Hepatocyte (in vitro differentiated cells): ENCODE measurements at regions not wholly inside any gene's neighbourhood (a gene's known extent, or its start where the extent isn't known, plus 50 kb on each side); places are given as distances from the start of the nearest gene placed in this dataset.

Experiments
- DNase-seq: peaks from one replicate; pipeline ENCODE4 v3.0.0-alpha.2; 2016; ENCODE audit warnings: low spot score
- H2AFZ ChIP-seq: fragments of 200-600 bp; sonication (generic); 2 replicates; pipeline ENCODE4 v1.6.0; 2016; ENCODE audit warnings: antibody characterized with exemption, mild to moderate bottlenecking
- H3K27ac ChIP-seq: fragments of 200-600 bp; sonication (generic); 2 replicates; pipeline ENCODE4 v1.5.1; 2016; ENCODE audit warnings: mild to moderate bottlenecking
- H3K27me3 ChIP-seq: fragments of 200-600 bp; sonication (generic); 2 replicates; pipeline ENCODE4 v1.6.1; 2016
- H3K36me3 ChIP-seq: fragments of 200-600 bp; sonication (generic); replicated peaks from 2 replicates; pipeline ENCODE4 v1.5.1; 2016; ENCODE audit warnings: low read depth; ENCODE audit not compliant: insufficient read depth
- H3K4me1 ChIP-seq: fragments of 200-600 bp; sonication (generic); 2 replicates; pipeline ENCODE4 v1.5.1; 2016; ENCODE audit warnings: mild to moderate bottlenecking, moderate library complexity; ENCODE audit not compliant: insufficient read depth
- H3K4me2 ChIP-seq: fragments of 200-600 bp; sonication (generic); 2 replicates; pipeline ENCODE4 v1.6.0; 2016
- H3K4me3 ChIP-seq: fragments of 200-600 bp; sonication (generic); 2 replicates; pipeline ENCODE4 v1.5.1; 2016; ENCODE audit warnings: mild to moderate bottlenecking
- H3K79me2 ChIP-seq: fragments of 200-600 bp; sonication (generic); 2 replicates; pipeline ENCODE4 v1.6.0; 2017; ENCODE audit warnings: mild to moderate bottlenecking
- H3K9me2 ChIP-seq: fragments of 200-600 bp; sonication (generic); replicated peaks from 2 replicates; pipeline ENCODE4 v1.6.0; 2017; ENCODE audit warnings: mild to moderate bottlenecking; ENCODE audit not compliant: insufficient read depth
- H3K9me3 ChIP-seq: fragments of 200-600 bp; sonication (generic); 2 replicates; pipeline ENCODE4 v1.5.1; 2016; ENCODE audit warnings: low read depth, mild to moderate bottlenecking
- H4K20me1 ChIP-seq: fragments of 200-600 bp; sonication (generic); 2 replicates; pipeline ENCODE4 v1.6.0; 2016; ENCODE audit warnings: mild to moderate bottlenecking; ENCODE audit not compliant: insufficient read depth, poor library complexity, severe bottlenecking
- EZH2 ChIP-seq: fragments of 200-600 bp; sonication (generic); IDR thresholded peaks from 2 replicates; pipeline ENCODE4 v1.6.1; 2016; ENCODE audit warnings: antibody characterized with exemption, mild to moderate bottlenecking, borderline replicate concordance
- EZH2phosphoT487 ChIP-seq: fragments of 200-600 bp; sonication (generic); IDR thresholded peaks from one replicate; pipeline ENCODE4 v1.6.1; 2018; ENCODE audit warnings: antibody characterized with exemption, mild to moderate bottlenecking, low read depth, moderate library complexity; ENCODE audit not compliant: unreplicated experiment, severe bottlenecking
- WGBS: methylation state at CpG from one replicate; pipeline ENCODE4 v1.1.6; 2016; ENCODE audit warnings: low lambda C conversion rate; ENCODE audit errors: missing lambda C conversion rate; 5-methylcytosine and 5-hydroxymethylcytosine counted together
- TF ChIP-seq, protein P1 (sequence below): fragments of 200-600 bp; sonication (generic); IDR thresholded peaks from 2 replicates; pipeline ENCODE4 v1.5.1; 2016; ENCODE audit warnings: antibody characterized with exemption, mild to moderate bottlenecking; ENCODE audit not compliant: poor library complexity

DNA sequence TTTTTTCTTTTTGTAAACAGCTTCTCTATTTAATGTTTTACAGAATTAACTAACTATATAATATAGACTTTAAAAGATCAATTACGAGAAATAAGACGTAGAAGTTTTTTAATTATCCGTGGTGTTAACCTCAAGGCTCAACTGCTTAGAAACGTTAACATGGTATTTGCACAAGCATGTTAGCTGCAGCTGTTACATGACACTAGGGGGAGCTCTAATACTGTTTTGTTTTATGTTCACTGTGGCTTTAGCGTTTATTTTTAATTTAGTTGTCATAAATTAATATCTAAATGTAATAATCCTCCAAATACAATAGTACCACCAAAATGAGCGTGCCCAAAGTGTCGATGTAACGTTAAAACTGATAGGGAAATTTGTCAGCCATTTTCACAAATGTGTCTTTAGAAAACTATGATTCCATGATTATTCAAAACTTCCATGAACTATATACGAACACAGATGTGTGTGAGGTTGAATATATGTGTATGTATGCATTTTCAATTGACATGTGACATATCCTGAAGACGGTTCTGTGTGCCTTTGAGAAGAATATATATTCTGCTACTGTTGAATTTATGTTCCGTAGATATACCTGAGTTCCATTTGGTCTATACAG is 828.8 kb upstream of the MBL2 start:
- H3K9me3 ChIP-seq, result no peaks in the 10 kb centered on the region
- WGBS, result 22% methylated on average over 11 of the region's 11 CpGs
- H4K20me1 ChIP-seq, result no peaks in the 10 kb centered on the region
- peaks cover 15% of the 10 kb centered on the region for H3K4me1 ChIP-seq
- peak overlapping the region; percentile 64 for H3K4me2 ChIP-seq
- no peak overlapping the region for H3K4me3 ChIP-seq
- no peak for TF ChIP-seq EZH2phosphoT487
- no peak for TF ChIP-seq EZH2
- TF ChIP-seq, protein P1, sequence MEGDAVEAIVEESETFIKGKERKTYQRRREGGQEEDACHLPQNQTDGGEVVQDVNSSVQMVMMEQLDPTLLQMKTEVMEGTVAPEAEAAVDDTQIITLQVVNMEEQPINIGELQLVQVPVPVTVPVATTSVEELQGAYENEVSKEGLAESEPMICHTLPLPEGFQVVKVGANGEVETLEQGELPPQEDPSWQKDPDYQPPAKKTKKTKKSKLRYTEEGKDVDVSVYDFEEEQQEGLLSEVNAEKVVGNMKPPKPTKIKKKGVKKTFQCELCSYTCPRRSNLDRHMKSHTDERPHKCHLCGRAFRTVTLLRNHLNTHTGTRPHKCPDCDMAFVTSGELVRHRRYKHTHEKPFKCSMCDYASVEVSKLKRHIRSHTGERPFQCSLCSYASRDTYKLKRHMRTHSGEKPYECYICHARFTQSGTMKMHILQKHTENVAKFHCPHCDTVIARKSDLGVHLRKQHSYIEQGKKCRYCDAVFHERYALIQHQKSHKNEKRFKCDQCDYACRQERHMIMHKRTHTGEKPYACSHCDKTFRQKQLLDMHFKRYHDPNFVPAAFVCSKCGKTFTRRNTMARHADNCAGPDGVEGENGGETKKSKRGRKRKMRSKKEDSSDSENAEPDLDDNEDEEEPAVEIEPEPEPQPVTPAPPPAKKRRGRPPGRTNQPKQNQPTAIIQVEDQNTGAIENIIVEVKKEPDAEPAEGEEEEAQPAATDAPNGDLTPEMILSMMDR, result peak; percentile 98
- H3K36me3 ChIP-seq, result no peaks in the 10 kb centered on the region
- no peaks in the 10 kb centered on the region for H3K79me2 ChIP-seq
- H3K9me2 ChIP-seq, result no peaks in the 10 kb centered on the region
- H2AFZ ChIP-seq, result peak overlapping the region; percentile 19
- DNase-seq, result peak; percentile 75
- no peak overlapping the region for H3K27ac ChIP-seq
- H3K27me3 ChIP-seq, result no peaks in the 10 kb centered on the region

- Histone ChIP-seq H3K9me3 (no peaks in the 10 kb centered on the region), H3K27ac (no peak overlapping the region), H3K4me1 (peaks cover 15% of the 10 kb centered on the region), H3K4me3 (no peak overlapping the region), H3K9me2 (no peaks in the 10 kb centered on the region), H3K79me2 (no peaks in the 10 kb centered on the region), H4K20me1 (no peaks in the 10 kb centered on the region), H3K36me3 (no peaks in the 10 kb centered on the region), H2AFZ (no peak overlapping the region), H3K4me2 (no peak overlapping the region), H3K27me3 (no peaks in the 10 kb centered on the region)
- WGBS, result 64% methylated on average over 2 of the region's 2 CpGs
- no peak for TF ChIP-seq EZH2phosphoT487
- TF ChIP-seq, protein P1, result no peak
- TF ChIP-seq EZH2, result no peak
- DNase-seq, result no peak
Measured at GRCh38 chr10:53598914-53599313, 826.3 kb upstream of the MBL2 start.

GRCh38 chr10:53597835-53598251 is 825.3 kb upstream of the MBL2 start:
- no peak overlapping the region for H2AFZ ChIP-seq
- H3K4me1 ChIP-seq, result peaks cover 15% of the 10 kb centered on the region
- H3K9me3 ChIP-seq, result no peaks in the 10 kb centered on the region
- TF ChIP-seq, protein P1, result no peak
- no peak for TF ChIP-seq EZH2phosphoT487
- TF ChIP-seq EZH2, result no peak
- H3K36me3 ChIP-seq, result no peaks in the 10 kb centered on the region
- 39% methylated on average over 2 of the region's 2 CpGs for WGBS
- H3K27ac ChIP-seq, result peak overlapping the region; percentile 4
- DNase-seq, result peak; percentile 5
- H3K4me3 ChIP-seq, result no peak overlapping the region
- H4K20me1 ChIP-seq, result no peaks in the 10 kb centered on the region
- no peaks in the 10 kb centered on the region for H3K27me3 ChIP-seq
- no peak overlapping the region for H3K4me2 ChIP-seq
- H3K79me2 ChIP-seq, result no peaks in the 10 kb centered on the region
- no peaks in the 10 kb centered on the region for H3K9me2 ChIP-seq
